PFSK-1 (cell line): ENCODE measurements at regions not wholly inside any gene's neighbourhood (a gene's known extent, or its start where the extent isn't known, plus 50 kb on each side); places are given as distances from the start of the nearest gene placed in this dataset.

Experiments used
- FOXP2 ChIP-seq: optimal IDR thresholded peaks from 2 replicates; pipeline ENCODE3; 2011; ENCODE audit warnings: borderline replicate concordance, control low read depth, inconsistent platforms; ENCODE audit not compliant: insufficient read depth; ENCODE audit errors: extremely low read length, extremely low read depth
- POLR2AphosphoS5 ChIP-seq: IDR thresholded peaks from 2 replicates; pipeline ENCODE4 v1.6.1; 2012; ENCODE audit warnings: low read depth, mild to moderate bottlenecking, control low read depth, low read length, moderate library complexity
- REST ChIP-seq, 2 experiments: IDR thresholded peaks; 2 replicates each; pipeline versions ENCODE4 v1.6.1 to v1.8.0; 2011 to 2012; ENCODE audit warnings: low read depth in 2 of 2, low read length in 2 of 2, control low read depth in 1 of 2, inconsistent platforms in 1 of 2, mild to moderate bottlenecking in 1 of 2, moderate library complexity in 1 of 2; ENCODE audit not compliant: insufficient read depth in 1 of 2
- SIN3A ChIP-seq: IDR thresholded peaks from 2 replicates; pipeline ENCODE4 v1.6.1; 2012; ENCODE audit warnings: mild to moderate bottlenecking, low read length, moderate library complexity, borderline replicate concordance; ENCODE audit not compliant: insufficient read depth
- TAF1 ChIP-seq: IDR thresholded peaks from 2 replicates; pipeline ENCODE4 v1.6.1; 2012; ENCODE audit warnings: low read length, control low read depth, borderline replicate concordance; ENCODE audit not compliant: insufficient read depth

- TF ChIP-seq FOXP2, result no peak
- TF ChIP-seq REST (IDR thresholded peaks at IDR 0.05; ENCODE audit: insufficient read depth in 1 of 2, low read depth in 2 of 2, low read length in 2 of 2), result no peak
- TF ChIP-seq POLR2AphosphoS5, result no peak
- no peak for TF ChIP-seq SIN3A
- no peak for TF ChIP-seq TAF1
Observed at GRCh38 chr4:86496094-86497080, 97.7 kb upstream of the PTPN13 start.

GRCh38 chr4:86497131-86497530, 97.0 kb upstream of the PTPN13 start:
- TF ChIP-seq TAF1 (no peak), POLR2AphosphoS5 (no peak), FOXP2 (no peak), REST (IDR thresholded peaks at IDR 0.05; ENCODE audit: insufficient read depth in 1 of 2, low read depth in 2 of 2, low read length in 2 of 2) (no peak), SIN3A (no peak)

GRCh38 chr4:86497980-86498862, 95.9 kb upstream of the PTPN13 start:
- TF ChIP-seq FOXP2 (no peak), REST (IDR thresholded peaks at IDR 0.05; ENCODE audit: insufficient read depth in 1 of 2, low read depth in 2 of 2, low read length in 2 of 2) (no peak), POLR2AphosphoS5 (no peak), TAF1 (no peak), SIN3A (no peak)

GRCh38 chr4:86498863-86499166, 95.3 kb upstream of the PTPN13 start:
- no peak for TF ChIP-seq FOXP2
- no peak for TF ChIP-seq SIN3A
- TF ChIP-seq REST (IDR thresholded peaks at IDR 0.05; ENCODE audit: insufficient read depth in 1 of 2, low read depth in 2 of 2, low read length in 2 of 2), result no peak
- no peak for TF ChIP-seq TAF1
- no peak for TF ChIP-seq POLR2AphosphoS5
